MG63 (cell line): ENCODE measurements at regions not wholly inside any gene's neighbourhood (a gene's known extent, or its start where the extent isn't known, plus 50 kb on each side); places are given as distances from the start of the nearest gene placed in this dataset.

Experiments
- DNase-seq: peaks from one replicate; pipeline ENCODE4 v3.0.0-alpha.2; 2020
- H3K27me3 ChIP-seq: fragments of 250-450 bp; sonication (Bioruptor Pico); 2 replicates; pipeline ENCODE4 v1.5.1; 2020; ENCODE audit warnings: mild to moderate bottlenecking, moderate library complexity
- H3K36me3 ChIP-seq: fragments of 250-450 bp; sonication (Bioruptor Pico); 2 replicates; pipeline ENCODE4 v1.5.1; 2020; ENCODE audit warnings: mild to moderate bottlenecking, moderate library complexity
- H3K4me3 ChIP-seq: fragments of 250-450 bp; sonication (Bioruptor Pico); 2 replicates; pipeline ENCODE4 v1.5.1; 2020; ENCODE audit warnings: mild to moderate bottlenecking, moderate library complexity
- H3K9me3 ChIP-seq: fragments of 250-450 bp; sonication (Bioruptor Pico); 2 replicates; pipeline ENCODE4 v1.5.1; 2020; ENCODE audit warnings: mild to moderate bottlenecking, moderate library complexity

GRCh38 chr4:114284629-114285028 is 305.2 kb upstream of the ARSJ start:
- no peaks in the 10 kb centered on the region for H3K9me3 ChIP-seq

GRCh38 chr4:114286262-114286810 is 306.9 kb upstream of the ARSJ start:
- H3K4me3 ChIP-seq, result no peak overlapping the region
- H3K9me3 ChIP-seq, result no peaks in the 10 kb centered on the region
- peak; percentile 40 for DNase-seq
- no peaks in the 10 kb centered on the region for H3K27me3 ChIP-seq
- H3K36me3 ChIP-seq, result no peaks in the 10 kb centered on the region

More at GRCh38 chr4:114284629-114285028, 305.2 kb upstream of the ARSJ start:
- H3K27me3 ChIP-seq, result no peaks in the 10 kb centered on the region
- no peak for DNase-seq
- peaks cover 4% of the 10 kb centered on the region; the same call in 1 of the 2 replicates for H3K36me3 ChIP-seq
- H3K4me3 ChIP-seq, result no peak overlapping the region

- DNase-seq, result no peak
- Histone ChIP-seq H3K4me3 (no peak overlapping the region), H3K36me3 (no peaks in the 10 kb centered on the region), H3K27me3 (no peaks in the 10 kb centered on the region), H3K9me3 (no peaks in the 10 kb centered on the region)
These were observed 307.7 kb upstream of the ARSJ start for GRCh38 chr4:114287079-114287696.

- no peaks in the 10 kb centered on the region for H3K9me3 ChIP-seq
- no peaks in the 10 kb centered on the region for H3K36me3 ChIP-seq
- no peaks in the 10 kb centered on the region for H3K27me3 ChIP-seq
- no peak overlapping the region for H3K4me3 ChIP-seq
- DNase-seq, result no peak
These were observed 302.5 kb upstream of the UGT8 start for GRCh38 chr4:114296126-114296525.

- no peak for DNase-seq
These were observed 296.1 kb upstream of the UGT8 start for GRCh38 chr4:114302472-114302871.

GRCh38 chr4:114304046-114304445 is 294.6 kb upstream of the UGT8 start:
- no peak overlapping the region for H3K4me3 ChIP-seq
- no peaks in the 10 kb centered on the region for H3K27me3 ChIP-seq
- no peak for DNase-seq
- H3K36me3 ChIP-seq, result no peaks in the 10 kb centered on the region
- no peaks in the 10 kb centered on the region for H3K9me3 ChIP-seq

More at GRCh38 chr4:114302472-114302871, 296.1 kb upstream of the UGT8 start:
- Histone ChIP-seq H3K9me3 (no peaks in the 10 kb centered on the region), H3K27me3 (no peaks in the 10 kb centered on the region), H3K36me3 (no peaks in the 10 kb centered on the region), H3K4me3 (no peak overlapping the region)

GRCh38 chr4:114304567-114304966 is 294.0 kb upstream of the UGT8 start:
- H3K9me3 ChIP-seq, result no peaks in the 10 kb centered on the region
- no peak overlapping the region for H3K4me3 ChIP-seq
- H3K27me3 ChIP-seq, result no peaks in the 10 kb centered on the region
- no peaks in the 10 kb centered on the region for H3K36me3 ChIP-seq
- DNase-seq, result no peak

GRCh38 chr4:114306946-114307345 is 291.7 kb upstream of the UGT8 start:
- no peaks in the 10 kb centered on the region for H3K27me3 ChIP-seq
- no peak overlapping the region for H3K4me3 ChIP-seq
- no peaks in the 10 kb centered on the region for H3K9me3 ChIP-seq
- DNase-seq, result no peak
- no peaks in the 10 kb centered on the region for H3K36me3 ChIP-seq

GRCh38 chr4:114310296-114310925 is 288.2 kb upstream of the UGT8 start:
- DNase-seq, result no peak
- H3K27me3 ChIP-seq, result no peaks in the 10 kb centered on the region
- no peak overlapping the region for H3K4me3 ChIP-seq
- H3K9me3 ChIP-seq, result peaks cover 3% of the 10 kb centered on the region; the same call in 1 of the 2 replicates
- no peaks in the 10 kb centered on the region for H3K36me3 ChIP-seq

- DNase-seq, result no peak
- no peaks in the 10 kb centered on the region for H3K36me3 ChIP-seq
- peaks cover 3% of the 10 kb centered on the region; the same call in 1 of the 2 replicates for H3K9me3 ChIP-seq
- H3K4me3 ChIP-seq, result no peak overlapping the region
- no peaks in the 10 kb centered on the region for H3K27me3 ChIP-seq
These were observed 286.8 kb upstream of the UGT8 start for GRCh38 chr4:114311787-114312186.

GRCh38 chr4:114312338-114312737 is 286.3 kb upstream of the UGT8 start:
- Histone ChIP-seq H3K9me3 (peaks cover 3% of the 10 kb centered on the region; the same call in 1 of the 2 replicates), H3K4me3 (no peak overlapping the region), H3K27me3 (no peaks in the 10 kb centered on the region), H3K36me3 (no peaks in the 10 kb centered on the region)
- no peak for DNase-seq

- Histone ChIP-seq H3K4me3 (no peak overlapping the region), H3K36me3 (no peaks in the 10 kb centered on the region), H3K9me3 (peaks cover 3% of the 10 kb centered on the region; the same call in 1 of the 2 replicates), H3K27me3 (no peaks in the 10 kb centered on the region)
- no peak for DNase-seq
These were observed 281.8 kb upstream of the UGT8 start for GRCh38 chr4:114316789-114317188.

GRCh38 chr4:114317564-114317963 is 281.0 kb upstream of the UGT8 start:
- Histone ChIP-seq H3K36me3 (no peaks in the 10 kb centered on the region), H3K4me3 (no peak overlapping the region), H3K27me3 (no peaks in the 10 kb centered on the region), H3K9me3 (peaks cover 3% of the 10 kb centered on the region; the same call in 1 of the 2 replicates)
- no peak for DNase-seq

- Histone ChIP-seq H3K27me3 (no peaks in the 10 kb centered on the region), H3K4me3 (no peak overlapping the region), H3K9me3 (peaks cover 3% of the 10 kb centered on the region; the same call in 1 of the 2 replicates), H3K36me3 (no peaks in the 10 kb centered on the region)
- DNase-seq, result no peak
These were observed 280.3 kb upstream of the UGT8 start for GRCh38 chr4:114318309-114318708.

- Histone ChIP-seq H3K4me3 (no peak overlapping the region), H3K27me3 (no peaks in the 10 kb centered on the region), H3K36me3 (no peaks in the 10 kb centered on the region), H3K9me3 (no peaks in the 10 kb centered on the region)
- DNase-seq, result no peak
These were observed 278.5 kb upstream of the UGT8 start for GRCh38 chr4:114320126-114320525.

GRCh38 chr4:114321366-114321765 is 277.2 kb upstream of the UGT8 start:
- no peak for DNase-seq
- no peaks in the 10 kb centered on the region for H3K9me3 ChIP-seq
- H3K27me3 ChIP-seq, result no peaks in the 10 kb centered on the region
- H3K4me3 ChIP-seq, result no peak overlapping the region
- H3K36me3 ChIP-seq, result no peaks in the 10 kb centered on the region

- DNase-seq, result no peak
- H3K9me3 ChIP-seq, result no peaks in the 10 kb centered on the region
- no peak overlapping the region for H3K4me3 ChIP-seq
- no peaks in the 10 kb centered on the region for H3K36me3 ChIP-seq
- no peaks in the 10 kb centered on the region for H3K27me3 ChIP-seq
These were observed 274.8 kb upstream of the UGT8 start for GRCh38 chr4:114323841-114324240.

- no peaks in the 10 kb centered on the region for H3K27me3 ChIP-seq
- no peak for DNase-seq
- H3K9me3 ChIP-seq, result no peaks in the 10 kb centered on the region
These were observed 272.2 kb upstream of the UGT8 start for GRCh38 chr4:114326358-114326757.

More at GRCh38 chr4:114326358-114326757, 272.2 kb upstream of the UGT8 start:
- no peaks in the 10 kb centered on the region for H3K36me3 ChIP-seq
- H3K4me3 ChIP-seq, result no peak overlapping the region
